ENCODE measurements at regions not wholly inside any gene's neighbourhood (a gene's known extent, or its start where the extent isn't known, plus 50 kb on each side); places are given as distances from the start of the nearest gene placed in this dataset.

- no peak for TF ChIP-seq CTCF (IDR thresholded peaks at IDR 0.05; ENCODE audit: borderline replicate concordance, extremely low read depth, low read length, poor library complexity, severe bottlenecking)
- TF ChIP-seq EZH2 (IDR thresholded peaks at IDR 0.05; ENCODE audit: borderline replicate concordance, low read depth, low read length, severe bottlenecking) = no peak
Observed at GRCh38 chr4:159983082-159983481, 880.2 kb downstream of the RAPGEF2 start.
